B cell (primary cell): ENCODE measurements at regions not wholly inside any gene's neighbourhood (a gene's known extent, or its start where the extent isn't known, plus 50 kb on each side); places are given as distances from the start of the nearest gene placed in this dataset.

Experiments
- ATAC-seq: fragments of 200-7000 bp; cut with Tn5 transposase; one replicate; pipeline ENCODE4 v1.10.0; 2021; ENCODE audit warnings: low read depth, mild to moderate bottlenecking, moderate number of reproducible peaks, moderate library complexity
- CTCF ChIA-PET: fragments of 350-600 bp; sonication (Branson Sonifier 250); formaldehyde crosslinking; loops from one replicate; lab custom pipeline; 2021; ENCODE audit warnings: antibody characterized with exemption, inconsistent platforms; lab: Charles Lee
- POLR2A ChIA-PET: fragments of 350-600 bp; sonication (Branson Sonifier 250); formaldehyde crosslinking; loops from one replicate; lab custom pipeline; 2021; ENCODE audit warnings: antibody characterized with exemption; lab: Charles Lee
- DNase-seq: peaks from one replicate; pipeline ENCODE4 v3.0.0; 2013
- H2AFZ ChIP-seq: 2 replicates; pipeline ENCODE4 v1.6.1; 2012; ENCODE audit warnings: mild to moderate bottlenecking, low read depth, low read length; ENCODE audit not compliant: insufficient read depth, poor library complexity, severe bottlenecking
- H3K27ac ChIP-seq, 2 donors: 1 replicate in 1 of 2; 2 replicates in 1 of 2; pipeline ENCODE4 v1.5.1; 2012 to 2013; ENCODE audit warnings: low read length in 2 of 2, mild to moderate bottlenecking in 2 of 2, moderate library complexity in 1 of 2
- H3K27me3 ChIP-seq, 4 experiments: fragments of 200-600 bp in 1 of 4; sonication (generic) in 1 of 4; replicated peaks in 1 of 4; 1 replicate in 2 of 4; 2 replicates in 2 of 4; pipeline versions ENCODE4 v1.6.1 to v1.7.0; 2013 to 2016; ENCODE audit warnings: low read length in 3 of 4, mild to moderate bottlenecking in 2 of 4, mixed read lengths in 1 of 4, moderate library complexity in 1 of 4; ENCODE audit not compliant: insufficient read depth in 4 of 4, control insufficient read depth in 3 of 4; ENCODE audit errors: control extremely low read depth in 1 of 4
- H3K36me3 ChIP-seq, 2 experiments: replicated peaks in 1 of 2; 1 replicate in 1 of 2; 2 replicates in 1 of 2; pipeline versions ENCODE4 v1.6.1 to v1.7.1; 2013; ENCODE audit warnings: low read length in 1 of 2; ENCODE audit not compliant: insufficient read depth in 2 of 2, control insufficient read depth in 1 of 2; ENCODE audit errors: control extremely low read depth in 1 of 2, extremely low read depth in 1 of 2
- H3K4me1 ChIP-seq, 2 donors: fragments of 200-600 bp in 1 of 2; sonication (generic) in 1 of 2; 1 replicate in 1 of 2; 2 replicates in 1 of 2; pipeline versions ENCODE4 v1.5.1 to v1.6.1; 2013 to 2017; ENCODE audit warnings: low read length in 2 of 2; ENCODE audit not compliant: control insufficient read depth in 2 of 2, insufficient read depth in 2 of 2
- H3K4me2 ChIP-seq: replicated peaks from 2 replicates; pipeline ENCODE3; 2012; ENCODE audit warnings: mild to moderate bottlenecking, low read depth, low read length; ENCODE audit not compliant: poor library complexity, severe bottlenecking
- H3K4me3 ChIP-seq, 5 experiments: fragments of 200-600 bp in 1 of 5; sonication (generic) in 1 of 5; 1 replicate in 3 of 5; 2 replicates in 2 of 5; pipeline versions ENCODE4 v1.5.1 to v1.7.0; 2011 to 2016; ENCODE audit warnings: low read length in 4 of 5, mild to moderate bottlenecking in 4 of 5, low read depth in 2 of 5, control low read depth in 1 of 5, moderate library complexity in 1 of 5; ENCODE audit not compliant: insufficient read depth in 1 of 5; ENCODE audit errors: control extremely low read depth in 1 of 5, extremely low read depth in 1 of 5
- H3K79me2 ChIP-seq: fragments of 200-600 bp; sonication (generic); one replicate; pipeline ENCODE4 v1.6.0; 2016; ENCODE audit warnings: low read length; ENCODE audit not compliant: control insufficient read depth, insufficient read depth
- H3K9ac ChIP-seq: fragments of 200-600 bp; sonication (generic); 2 replicates; pipeline ENCODE4 v1.6.1; 2017; ENCODE audit warnings: mild to moderate bottlenecking, low read length, moderate library complexity
- H3K9me3 ChIP-seq, 3 donors: one replicate each; pipeline versions ENCODE4 v1.6.1 to v1.7.1; 2013; ENCODE audit warnings: low read length in 2 of 3; ENCODE audit not compliant: control insufficient read depth in 2 of 3, insufficient read depth in 1 of 3; ENCODE audit errors: control extremely low read depth in 1 of 3
- H4K20me1 ChIP-seq: 2 replicates; pipeline ENCODE4 v1.6.0; 2012; ENCODE audit warnings: mild to moderate bottlenecking, low read length; ENCODE audit not compliant: insufficient read depth, control insufficient read depth, poor library complexity, severe bottlenecking
- H3K27ac Mint-ChIP-seq: one replicate; pipeline ENCODE4 v1.8.0; 2021; ENCODE audit warnings: mixed read lengths
- H3K27me3 Mint-ChIP-seq: one replicate; pipeline ENCODE4 v1.8.0; 2021; ENCODE audit warnings: mixed read lengths
- H3K4me1 Mint-ChIP-seq: one replicate; pipeline ENCODE4 v1.8.0; 2021; ENCODE audit warnings: mixed read lengths
- H3K4me3 Mint-ChIP-seq: one replicate; pipeline ENCODE4 v1.8.0; 2021; ENCODE audit warnings: mixed read lengths
- H3K9me3 Mint-ChIP-seq: one replicate; pipeline ENCODE4 v1.8.0; 2022; ENCODE audit warnings: mixed read lengths; ENCODE audit not compliant: insufficient read depth
- EZH2 ChIP-seq: IDR thresholded peaks from 2 replicates; pipeline ENCODE4 v1.6.1; 2012; ENCODE audit warnings: borderline replicate concordance, low read depth, mild to moderate bottlenecking, moderate library complexity, low read length; ENCODE audit not compliant: insufficient read depth, poor library complexity, severe bottlenecking
- WGBS: methylation state at CpG from one replicate; pipeline ENCODE4 v1.1.5; 2013; ENCODE audit warnings: missing lambda C conversion rate; ENCODE audit not compliant: insufficient coverage; 5-methylcytosine and 5-hydroxymethylcytosine counted together
- intact Hi-C: fragments of 100-400 bp; cut with micrococcal nuclease; formaldehyde crosslinking; loops from one replicate; pipeline ENCODE4 v1.10.0; 2022
- TF ChIP-seq, protein P1 (sequence below): fragments of 200-600 bp; IDR thresholded peaks from one replicate; pipeline ENCODE4 v1.8.0; 2022; ENCODE audit warnings: antibody characterized with exemption, mild to moderate bottlenecking

DNA sequence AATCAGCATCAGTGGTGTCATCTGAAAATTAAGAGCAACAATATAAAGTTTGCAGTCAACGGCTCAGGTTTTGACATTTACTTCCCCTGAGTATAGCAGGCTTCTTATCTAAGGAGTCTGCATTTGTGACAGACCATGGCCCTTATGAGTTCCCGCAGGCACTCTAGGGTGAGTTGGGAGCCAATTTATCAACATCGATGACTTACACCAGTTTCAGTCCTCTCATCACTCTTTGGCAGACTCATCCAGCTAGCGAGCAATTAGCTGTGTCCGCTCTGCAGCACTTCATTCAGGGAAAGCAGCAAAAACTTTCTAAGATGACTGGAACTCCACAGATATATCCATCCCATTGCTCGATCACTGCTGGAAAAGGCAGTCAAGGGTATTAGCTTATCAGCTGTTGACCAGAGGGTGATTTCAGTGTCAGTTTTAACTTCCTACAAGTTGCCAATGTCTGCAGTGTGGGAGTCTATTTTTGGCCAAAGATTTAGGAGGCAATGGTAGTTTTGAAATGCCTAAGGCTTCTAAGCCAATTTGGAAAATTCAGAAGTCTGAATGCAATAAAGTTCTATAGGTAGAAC, 625.1 kb upstream of the TENM3 start:
- CTCF ChIA-PET: no interaction called here
- Histone ChIP-seq H2AFZ (no peak overlapping the region), H3K4me3 (no peak overlapping the region), H3K79me2 (no peaks in the 10 kb centered on the region), H3K27ac (no peak overlapping the region), H4K20me1 (no peaks in the 10 kb centered on the region), H3K36me3 (no peaks in the 10 kb centered on the region), H3K27me3 (no peaks in the 10 kb centered on the region), H3K9me3 (peaks cover 0 to 11% (median 0%) of the 10 kb centered on the region in 3 donors), H3K4me2 (no peak overlapping the region), H3K4me1 (no peaks in the 10 kb centered on the region), H3K9ac (no peak overlapping the region)
- Mint-ChIP-seq H3K4me1 (no peaks in the 10 kb centered on the region), H3K27ac (no peak overlapping the region), H3K27me3 (no peaks in the 10 kb centered on the region), H3K9me3 (peaks cover 2% of the 10 kb centered on the region), H3K4me3 (no peak overlapping the region)
- WGBS: 89% methylated on average over 3 of the region's 6 CpGs
- DNase-seq (no peak), ATAC-seq (no peak)
- TF ChIP-seq, protein P1, sequence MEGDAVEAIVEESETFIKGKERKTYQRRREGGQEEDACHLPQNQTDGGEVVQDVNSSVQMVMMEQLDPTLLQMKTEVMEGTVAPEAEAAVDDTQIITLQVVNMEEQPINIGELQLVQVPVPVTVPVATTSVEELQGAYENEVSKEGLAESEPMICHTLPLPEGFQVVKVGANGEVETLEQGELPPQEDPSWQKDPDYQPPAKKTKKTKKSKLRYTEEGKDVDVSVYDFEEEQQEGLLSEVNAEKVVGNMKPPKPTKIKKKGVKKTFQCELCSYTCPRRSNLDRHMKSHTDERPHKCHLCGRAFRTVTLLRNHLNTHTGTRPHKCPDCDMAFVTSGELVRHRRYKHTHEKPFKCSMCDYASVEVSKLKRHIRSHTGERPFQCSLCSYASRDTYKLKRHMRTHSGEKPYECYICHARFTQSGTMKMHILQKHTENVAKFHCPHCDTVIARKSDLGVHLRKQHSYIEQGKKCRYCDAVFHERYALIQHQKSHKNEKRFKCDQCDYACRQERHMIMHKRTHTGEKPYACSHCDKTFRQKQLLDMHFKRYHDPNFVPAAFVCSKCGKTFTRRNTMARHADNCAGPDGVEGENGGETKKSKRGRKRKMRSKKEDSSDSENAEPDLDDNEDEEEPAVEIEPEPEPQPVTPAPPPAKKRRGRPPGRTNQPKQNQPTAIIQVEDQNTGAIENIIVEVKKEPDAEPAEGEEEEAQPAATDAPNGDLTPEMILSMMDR: no peak
- TF ChIP-seq EZH2: no peak
- POLR2A ChIA-PET: no interaction called here
- intact Hi-C loops: no loop called here

DNA sequence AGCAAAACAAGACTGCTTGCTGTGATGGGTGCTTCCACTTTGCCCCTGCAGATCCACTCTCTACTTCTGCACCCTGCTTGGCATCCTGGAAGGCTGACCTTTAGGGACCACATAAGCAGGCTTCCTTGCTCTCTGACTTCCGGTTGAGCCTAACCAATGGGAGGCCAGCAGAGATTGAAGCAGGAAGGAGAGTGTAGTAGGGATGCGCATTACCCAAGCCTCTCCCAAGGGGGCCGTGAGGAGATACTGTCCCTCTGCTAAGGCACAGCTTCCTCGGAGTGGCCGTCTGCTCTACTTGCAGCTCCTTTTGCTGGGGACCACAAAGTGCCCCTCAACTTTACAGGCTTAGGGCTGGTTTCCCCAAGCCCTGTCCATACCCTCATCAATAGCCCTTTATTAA, 624.3 kb upstream of the TENM3 start:
- ATAC-seq: no peak
- Histone ChIP-seq H3K4me2 (no peak overlapping the region), H3K27me3 (no peaks in the 10 kb centered on the region), H2AFZ (no peak overlapping the region), H3K9me3 (peaks cover 0 to 11% (median 0%) of the 10 kb centered on the region in 3 donors), H3K79me2 (no peaks in the 10 kb centered on the region), H4K20me1 (no peaks in the 10 kb centered on the region), H3K9ac (no peak overlapping the region), H3K4me3 (no peak overlapping the region), H3K27ac (no peak overlapping the region), H3K36me3 (no peaks in the 10 kb centered on the region), H3K4me1 (no peaks in the 10 kb centered on the region)
- Mint-ChIP-seq H3K4me1 (no peaks in the 10 kb centered on the region), H3K27me3 (no peaks in the 10 kb centered on the region), H3K4me3 (no peak overlapping the region), H3K27ac (no peak overlapping the region), H3K9me3 (peaks cover 2% of the 10 kb centered on the region)
- no peak for DNase-seq
- CTCF ChIA-PET: no interaction called here
- intact Hi-C loops: no loop called here
- no peak for TF ChIP-seq EZH2
- TF ChIP-seq, protein P1: no peak
- POLR2A ChIA-PET: no interaction called here
- 68% methylated on average over 5 of the region's 5 CpGs for WGBS
